CD14-positive monocyte (primary cell): ENCODE measurements at regions not wholly inside any gene's neighbourhood (a gene's known extent, or its start where the extent isn't known, plus 50 kb on each side); places are given as distances from the start of the nearest gene placed in this dataset.

ENCODE experiments used
- DNase-seq, 3 donors: peaks; one replicate each; pipeline ENCODE4 v3.0.0-alpha.2; 2011 to 2022
- H2AFZ ChIP-seq: 2 replicates; pipeline ENCODE4 v1.6.0; 2012; ENCODE audit warnings: mild to moderate bottlenecking, low read depth, low read length, inconsistent platforms; ENCODE audit not compliant: insufficient read depth, poor library complexity, severe bottlenecking
- H3K27ac ChIP-seq, 2 donors: 1 replicate in 1 of 2; 2 replicates in 1 of 2; pipeline ENCODE4 v1.5.1; 2012 to 2013; ENCODE audit warnings: low read length in 2 of 2, control low read depth in 1 of 2, inconsistent platforms in 1 of 2, low read depth in 1 of 2, mild to moderate bottlenecking in 1 of 2
- H3K27me3 ChIP-seq, 2 donors: one replicate each; pipeline versions ENCODE4 v1.6.0 to v1.6.1; 2011 to 2013; ENCODE audit warnings: low read length in 2 of 2; ENCODE audit not compliant: control insufficient read depth in 2 of 2, insufficient read depth in 2 of 2
- H3K36me3 ChIP-seq, 2 donors: replicated peaks in 1 of 2; 1 replicate in 1 of 2; 2 replicates in 1 of 2; pipeline versions ENCODE4 v1.5.1 to v1.6.1; 2012 to 2013; ENCODE audit warnings: low read length in 2 of 2, control low read depth in 1 of 2, inconsistent platforms in 1 of 2, mild to moderate bottlenecking in 1 of 2; ENCODE audit not compliant: insufficient read depth in 2 of 2, control insufficient read depth in 1 of 2
- H3K4me1 ChIP-seq, 2 donors: 1 replicate in 1 of 2; 2 replicates in 1 of 2; pipeline versions ENCODE4 v1.5.1 to v1.6.1; 2012 to 2013; ENCODE audit warnings: low read length in 2 of 2, control low read depth in 1 of 2, inconsistent platforms in 1 of 2, mild to moderate bottlenecking in 1 of 2, moderate library complexity in 1 of 2; ENCODE audit not compliant: insufficient read depth in 2 of 2, control insufficient read depth in 1 of 2
- H3K4me2 ChIP-seq: replicated peaks from 2 replicates; pipeline ENCODE3; 2012; ENCODE audit warnings: low read length, moderate library complexity, mild to moderate bottlenecking; ENCODE audit not compliant: poor library complexity, severe bottlenecking; ENCODE audit errors: extremely low read depth
- H3K4me3 ChIP-seq, 3 experiments: fragments of 200-600 bp in 1 of 3; sonication (generic) in 1 of 3; replicated peaks in 1 of 3; 1 replicate in 2 of 3; 2 replicates in 1 of 3; pipeline ENCODE4 v1.5.1; 2011 to 2013; ENCODE audit warnings: low read length in 3 of 3, mild to moderate bottlenecking in 3 of 3, control low read depth in 2 of 3, low read depth in 2 of 3, inconsistent platforms in 1 of 3, moderate library complexity in 1 of 3
- H3K79me2 ChIP-seq: 2 replicates; pipeline ENCODE4 v1.6.0; 2012; ENCODE audit warnings: mild to moderate bottlenecking, control low read depth, inconsistent platforms, low read length, moderate library complexity; ENCODE audit not compliant: insufficient read depth
- H3K9ac ChIP-seq: 2 replicates; pipeline ENCODE4 v1.6.0; 2017; ENCODE audit warnings: low read length, mild to moderate bottlenecking; ENCODE audit not compliant: insufficient read depth, poor library complexity, severe bottlenecking
- H3K9me3 ChIP-seq, 2 donors: replicated peaks in 1 of 2; 1 replicate in 1 of 2; 2 replicates in 1 of 2; pipeline versions ENCODE4 v1.5.1 to v1.6.1; 2012 to 2013; ENCODE audit warnings: low read length in 2 of 2, control low read depth in 1 of 2; ENCODE audit not compliant: control insufficient read depth in 1 of 2, insufficient read depth in 1 of 2
- H4K20me1 ChIP-seq: 2 replicates; pipeline ENCODE4 v1.6.0; 2012; ENCODE audit warnings: mild to moderate bottlenecking, low read length, control low read depth, moderate library complexity; ENCODE audit not compliant: insufficient read depth
- H3K27ac Mint-ChIP-seq, 7 donors: one replicate each; pipeline ENCODE4 v1.8.0; 2020; ENCODE audit warnings: mild to moderate bottlenecking in 7 of 7, mixed read lengths in 7 of 7, moderate library complexity in 6 of 7, inconsistent platforms in 2 of 7
- H3K27me3 Mint-ChIP-seq, 3 donors: one replicate each; pipeline ENCODE4 v1.8.0; 2021 to 2022; ENCODE audit warnings: low read depth in 3 of 3, mild to moderate bottlenecking in 3 of 3, mixed read lengths in 3 of 3, moderate library complexity in 3 of 3, inconsistent platforms in 1 of 3
- H3K36me3 Mint-ChIP-seq, 2 donors: one replicate each; pipeline ENCODE4 v1.8.0; 2020; ENCODE audit warnings: mixed read lengths in 2 of 2, inconsistent platforms in 1 of 2, mild to moderate bottlenecking in 1 of 2
- H3K4me1 Mint-ChIP-seq: one replicate; pipeline ENCODE4 v1.8.0; 2020; ENCODE audit warnings: mild to moderate bottlenecking, mixed read lengths
- H3K4me3 Mint-ChIP-seq, 2 donors: one replicate each; pipeline ENCODE4 v1.8.0; 2020; ENCODE audit warnings: mild to moderate bottlenecking in 2 of 2, mixed read lengths in 2 of 2, moderate library complexity in 1 of 2
- H3K9me3 Mint-ChIP-seq, 7 donors: one replicate each; pipeline ENCODE4 v1.8.0; 2020 to 2022; ENCODE audit warnings: mixed read lengths in 7 of 7, mild to moderate bottlenecking in 6 of 7, moderate library complexity in 6 of 7, inconsistent platforms in 2 of 7
- CTCF ChIP-seq: fragments of 200-600 bp; IDR thresholded peaks from one replicate; pipeline ENCODE4 v1.8.0; 2022; ENCODE audit warnings: antibody characterized with exemption, mild to moderate bottlenecking
- WGBS: methylation state at CpG from one replicate; pipeline ENCODE4 v1.1.5; 2013; ENCODE audit warnings: missing lambda C conversion rate; ENCODE audit not compliant: insufficient coverage; 5-methylcytosine and 5-hydroxymethylcytosine counted together
- intact Hi-C, 2 donors: fragments of 100-400 bp; cut with micrococcal nuclease; formaldehyde crosslinking; loops; one replicate each; pipeline versions ENCODE4 v1.15.0 to v1.15.1; 2023

GRCh38 chr9:134492281-134492691 lies 149.3 kb upstream of the COL5A1 start:
- Histone ChIP-seq H3K27ac (no peak overlapping the region), H3K27me3 (no peaks in the 10 kb centered on the region), H3K9me3 (no peaks in the 10 kb centered on the region), H3K4me2 (no peak overlapping the region), H3K36me3 (no peaks in the 10 kb centered on the region), H3K4me1 (no peaks in the 10 kb centered on the region), H3K9ac (no peak overlapping the region), H3K4me3 (no peak overlapping the region), H3K79me2 (no peaks in the 10 kb centered on the region), H4K20me1 (no peaks in the 10 kb centered on the region), H2AFZ (no peak overlapping the region)
- H3K4me1 Mint-ChIP-seq = peaks cover 5% of the 10 kb centered on the region
- intact Hi-C loops = no loop called here
- H3K4me3 Mint-ChIP-seq = peak overlapping the region in 1 of 2 donors; percentile 15
- no peaks in the 10 kb centered on the region for H3K36me3 Mint-ChIP-seq
- TF ChIP-seq CTCF = no peak
- H3K27me3 Mint-ChIP-seq = peaks cover 0 to 9% (median 3%) of the 10 kb centered on the region in 3 donors
- WGBS = 97% methylated on average over 9 of the region's 12 CpGs
- H3K27ac Mint-ChIP-seq = no peak overlapping the region
- DNase-seq = no peak
- H3K9me3 Mint-ChIP-seq = peaks cover 0 to 5% (median 0%) of the 10 kb centered on the region in 7 donors

- DNase-seq = no peak
- no peaks in the 10 kb centered on the region for H4K20me1 ChIP-seq
- H3K4me1 ChIP-seq = no peaks in the 10 kb centered on the region
- no peak overlapping the region for H3K27ac ChIP-seq
- no peak overlapping the region for H3K9ac ChIP-seq
- H2AFZ ChIP-seq = no peak overlapping the region
- TF ChIP-seq CTCF = no peak
- H3K36me3 Mint-ChIP-seq = no peaks in the 10 kb centered on the region
- peaks cover 5% of the 10 kb centered on the region for H3K4me1 Mint-ChIP-seq
- H3K9me3 ChIP-seq = no peaks in the 10 kb centered on the region
- peaks cover 0 to 5% (median 0%) of the 10 kb centered on the region in 7 donors for H3K9me3 Mint-ChIP-seq
- peaks cover 0 to 9% (median 3%) of the 10 kb centered on the region in 3 donors for H3K27me3 Mint-ChIP-seq
- intact Hi-C loops = no loop called here
- H3K4me3 Mint-ChIP-seq = no peak overlapping the region
- no peaks in the 10 kb centered on the region for H3K27me3 ChIP-seq
- peak overlapping the region in 1 of 7 donors; percentile 24 for H3K27ac Mint-ChIP-seq
- no peaks in the 10 kb centered on the region for H3K36me3 ChIP-seq
- 87% methylated on average over 14 of the region's 21 CpGs for WGBS
- H3K4me2 ChIP-seq = no peak overlapping the region
- no peaks in the 10 kb centered on the region for H3K79me2 ChIP-seq
- no peak overlapping the region for H3K4me3 ChIP-seq
Observed at GRCh38 chr9:134492721-134493460, 148.7 kb upstream of the COL5A1 start.
